ENCODE measurements at regions not wholly inside any gene's neighbourhood (a gene's known extent, or its start where the extent isn't known, plus 50 kb on each side); places are given as distances from the start of the nearest gene placed in this dataset.
"Not testable (repeated sequence)": the region's sequence is repeated elsewhere in the genome, so short reads cannot be mapped to it uniquely, and the experiment has no call there.

- no peak for DNase-seq
These were observed 894.4 kb upstream of the B3GALT2 start for GRCh38 chr1:194080826-194081225.

GRCh38 chr1:194078765-194079164 is 892.4 kb upstream of the B3GALT2 start:
- DNase-seq, result no peak

- DNase-seq, result no peak
These were observed 890.2 kb upstream of the B3GALT2 start for GRCh38 chr1:194076646-194077045.

- no peak for DNase-seq
These were observed 887.4 kb upstream of the B3GALT2 start for GRCh38 chr1:194073833-194074232.

GRCh38 chr1:194071205-194071604 is 884.8 kb upstream of the B3GALT2 start:
- peak; percentile 28 for DNase-seq

- DNase-seq, result no peak
These were observed 883.4 kb upstream of the B3GALT2 start for GRCh38 chr1:194069831-194070218.

- DNase-seq, result peak; percentile 87
These were observed 882.9 kb upstream of the B3GALT2 start for GRCh38 chr1:194069168-194069830.

- peak; percentile 87 for DNase-seq
These were observed 882.2 kb upstream of the B3GALT2 start for GRCh38 chr1:194068446-194069167.

- DNase-seq, result no peak
These were observed 881.4 kb upstream of the B3GALT2 start for GRCh38 chr1:194067772-194068171.

GRCh38 chr1:194062962-194063361 is 876.5 kb upstream of the B3GALT2 start:
- DNase-seq, result no peak

- no peak for DNase-seq
These were observed 876.1 kb upstream of the B3GALT2 start for GRCh38 chr1:194062526-194062925.

GRCh38 chr1:194060481-194060880 is 874.1 kb upstream of the B3GALT2 start:
- no peak for DNase-seq

GRCh38 chr1:194058268-194058667 is 871.9 kb upstream of the B3GALT2 start:
- DNase-seq, result not testable (repeated sequence)

GRCh38 chr1:194056169-194056568 is 869.8 kb upstream of the B3GALT2 start:
- no peak for DNase-seq

- no peak for DNase-seq
These were observed 869.1 kb upstream of the B3GALT2 start for GRCh38 chr1:194055536-194055935.

- no peak for DNase-seq
These were observed 866.3 kb upstream of the B3GALT2 start for GRCh38 chr1:194052514-194053338.

GRCh38 chr1:194047921-194048320 is 861.5 kb upstream of the B3GALT2 start:
- DNase-seq, result no peak

GRCh38 chr1:194047206-194047605 is 860.8 kb upstream of the B3GALT2 start:
- DNase-seq, result no peak

GRCh38 chr1:194045416-194045815 is 859.0 kb upstream of the B3GALT2 start:
- no peak for DNase-seq

GRCh38 chr1:194044892-194045291 is 858.5 kb upstream of the B3GALT2 start:
- no peak for DNase-seq

- no peak for DNase-seq
These were observed 857.8 kb upstream of the B3GALT2 start for GRCh38 chr1:194043984-194044755.

- DNase-seq, result no peak
These were observed 856.3 kb upstream of the B3GALT2 start for GRCh38 chr1:194042736-194043135.

- no peak for DNase-seq
These were observed 854.1 kb upstream of the B3GALT2 start for GRCh38 chr1:194040496-194040895.

Measured in NCI-H446 treated with DMSO at 0.1 percent for 48 hours (cell line).